Endothelial cell (in vitro differentiated cells): ENCODE measurements at regions not wholly inside any gene's neighbourhood (a gene's known extent, or its start where the extent isn't known, plus 50 kb on each side); places are given as distances from the start of the nearest gene placed in this dataset.

ENCODE experiments used
- DNase-seq: peaks from one replicate; pipeline ENCODE4 v3.0.0; 2021; ENCODE audit warnings: low spot score
- H3K27ac Mint-ChIP-seq: one replicate; pipeline ENCODE4 v1.8.0; 2021; ENCODE audit warnings: mixed read lengths, inconsistent platforms; ENCODE audit not compliant: unreplicated experiment
- H3K27me3 Mint-ChIP-seq: one replicate; pipeline ENCODE4 v1.8.0; 2021; ENCODE audit warnings: mild to moderate bottlenecking, moderate library complexity, mixed read lengths, inconsistent platforms; ENCODE audit not compliant: unreplicated experiment
- H3K36me3 Mint-ChIP-seq: one replicate; pipeline ENCODE4 v1.8.0; 2021; ENCODE audit warnings: mild to moderate bottlenecking, low read depth, mixed read lengths, inconsistent platforms; ENCODE audit not compliant: unreplicated experiment
- H3K4me1 Mint-ChIP-seq: one replicate; pipeline ENCODE4 v1.8.0; 2021; ENCODE audit warnings: mild to moderate bottlenecking, mixed read lengths, inconsistent platforms; ENCODE audit not compliant: unreplicated experiment
- H3K4me3 Mint-ChIP-seq: one replicate; pipeline ENCODE4 v1.8.0; 2021; ENCODE audit warnings: mild to moderate bottlenecking, mixed read lengths, inconsistent platforms; ENCODE audit not compliant: unreplicated experiment
- H3K9me3 Mint-ChIP-seq: one replicate; pipeline ENCODE4 v1.8.0; 2021; ENCODE audit warnings: mixed read lengths, inconsistent platforms; ENCODE audit not compliant: unreplicated experiment
- TF ChIP-seq, protein P1 (sequence below): fragments of 200-600 bp; sonication (generic); IDR thresholded peaks from one replicate; pipeline ENCODE4 v1.5.0; 2021; ENCODE audit warnings: antibody characterized with exemption; ENCODE audit not compliant: unreplicated experiment

DNA sequence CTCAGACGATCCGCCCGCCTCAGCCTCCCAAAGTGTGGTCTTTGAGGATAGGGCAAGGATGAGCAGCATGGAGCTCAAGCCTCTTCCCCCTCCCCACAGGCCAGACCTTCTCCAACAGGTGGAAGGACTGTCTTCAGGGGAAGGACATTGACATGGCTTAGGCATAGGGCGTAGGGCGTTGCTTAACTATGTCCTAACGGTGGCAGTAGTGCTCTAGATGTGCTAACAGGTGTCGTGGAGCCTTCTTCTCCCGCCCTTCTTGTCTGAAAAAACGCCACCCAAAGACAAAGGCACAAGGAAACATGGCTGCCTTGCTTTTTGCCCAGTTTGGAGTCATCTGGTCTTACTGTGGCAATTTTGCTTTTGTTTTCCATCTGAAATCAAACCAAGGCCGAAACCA, 219.8 kb downstream of the OR13H1 start:
- Mint-ChIP-seq H3K27me3 (no peaks in the 10 kb centered on the region), H3K36me3 (peaks cover 4% of the 10 kb centered on the region), H3K9me3 (no peaks in the 10 kb centered on the region), H3K4me3 (no peak overlapping the region), H3K27ac (no peak overlapping the region), H3K4me1 (no peaks in the 10 kb centered on the region)
- no peak for DNase-seq
- TF ChIP-seq, protein P1, sequence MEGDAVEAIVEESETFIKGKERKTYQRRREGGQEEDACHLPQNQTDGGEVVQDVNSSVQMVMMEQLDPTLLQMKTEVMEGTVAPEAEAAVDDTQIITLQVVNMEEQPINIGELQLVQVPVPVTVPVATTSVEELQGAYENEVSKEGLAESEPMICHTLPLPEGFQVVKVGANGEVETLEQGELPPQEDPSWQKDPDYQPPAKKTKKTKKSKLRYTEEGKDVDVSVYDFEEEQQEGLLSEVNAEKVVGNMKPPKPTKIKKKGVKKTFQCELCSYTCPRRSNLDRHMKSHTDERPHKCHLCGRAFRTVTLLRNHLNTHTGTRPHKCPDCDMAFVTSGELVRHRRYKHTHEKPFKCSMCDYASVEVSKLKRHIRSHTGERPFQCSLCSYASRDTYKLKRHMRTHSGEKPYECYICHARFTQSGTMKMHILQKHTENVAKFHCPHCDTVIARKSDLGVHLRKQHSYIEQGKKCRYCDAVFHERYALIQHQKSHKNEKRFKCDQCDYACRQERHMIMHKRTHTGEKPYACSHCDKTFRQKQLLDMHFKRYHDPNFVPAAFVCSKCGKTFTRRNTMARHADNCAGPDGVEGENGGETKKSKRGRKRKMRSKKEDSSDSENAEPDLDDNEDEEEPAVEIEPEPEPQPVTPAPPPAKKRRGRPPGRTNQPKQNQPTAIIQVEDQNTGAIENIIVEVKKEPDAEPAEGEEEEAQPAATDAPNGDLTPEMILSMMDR: no peak

GRCh38 chrX:131764216-131764615, 220.3 kb downstream of the OR13H1 start:
- Mint-ChIP-seq H3K4me3 (no peak overlapping the region), H3K4me1 (no peaks in the 10 kb centered on the region), H3K9me3 (no peaks in the 10 kb centered on the region), H3K27ac (no peak overlapping the region), H3K27me3 (no peaks in the 10 kb centered on the region), H3K36me3 (peaks cover 4% of the 10 kb centered on the region)
- no peak for DNase-seq
- TF ChIP-seq, protein P1: no peak

GRCh38 chrX:131778269-131779218, 234.7 kb downstream of the OR13H1 start:
- Mint-ChIP-seq H3K9me3 (no peaks in the 10 kb centered on the region), H3K27ac (no peak overlapping the region), H3K4me3 (no peak overlapping the region), H3K4me1 (no peaks in the 10 kb centered on the region), H3K27me3 (no peaks in the 10 kb centered on the region), H3K36me3 (peaks cover 5% of the 10 kb centered on the region)
- DNase-seq: no peak
- TF ChIP-seq, protein P1: no peak

GRCh38 chrX:131779306-131779705, 235.4 kb downstream of the OR13H1 start:
- Mint-ChIP-seq H3K4me1 (no peaks in the 10 kb centered on the region), H3K27ac (no peak overlapping the region), H3K9me3 (no peaks in the 10 kb centered on the region), H3K4me3 (peak overlapping the region; percentile 29), H3K27me3 (no peaks in the 10 kb centered on the region), H3K36me3 (peaks cover 5% of the 10 kb centered on the region)
- TF ChIP-seq, protein P1: no peak
- no peak for DNase-seq

DNA sequence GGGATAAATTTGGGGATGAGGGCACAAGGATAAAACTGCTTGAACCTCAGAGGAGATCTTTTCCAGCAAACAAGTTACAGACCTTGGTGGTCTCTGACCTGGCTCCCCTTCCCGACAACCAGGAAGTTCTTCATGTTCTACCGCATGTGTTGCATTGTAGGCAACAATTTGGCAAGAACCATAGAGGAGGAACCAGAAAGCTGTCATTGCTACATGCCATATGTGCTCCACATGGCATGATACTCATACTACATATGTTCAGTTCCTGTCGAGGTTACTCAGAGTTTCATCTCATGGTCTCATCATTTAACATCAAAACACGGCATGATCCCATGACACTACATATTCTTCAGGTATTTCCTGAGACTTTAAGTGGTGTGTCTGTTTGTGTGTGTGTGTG, 235.9 kb downstream of the OR13H1 start:
- Mint-ChIP-seq H3K4me1 (no peaks in the 10 kb centered on the region), H3K36me3 (peaks cover 5% of the 10 kb centered on the region), H3K4me3 (peak overlapping the region; percentile 29), H3K27ac (no peak overlapping the region), H3K9me3 (no peaks in the 10 kb centered on the region), H3K27me3 (no peaks in the 10 kb centered on the region)
- TF ChIP-seq, protein P1: no peak
- no peak for DNase-seq
